ENCODE measurements at regions not wholly inside any gene's neighbourhood (a gene's known extent, or its start where the extent isn't known, plus 50 kb on each side); places are given as distances from the start of the nearest gene placed in this dataset.

GRCh38 chr6:169885131-169885530, 133.7 kb downstream of the ERMARD start:
- TF ChIP-seq, protein P1, sequence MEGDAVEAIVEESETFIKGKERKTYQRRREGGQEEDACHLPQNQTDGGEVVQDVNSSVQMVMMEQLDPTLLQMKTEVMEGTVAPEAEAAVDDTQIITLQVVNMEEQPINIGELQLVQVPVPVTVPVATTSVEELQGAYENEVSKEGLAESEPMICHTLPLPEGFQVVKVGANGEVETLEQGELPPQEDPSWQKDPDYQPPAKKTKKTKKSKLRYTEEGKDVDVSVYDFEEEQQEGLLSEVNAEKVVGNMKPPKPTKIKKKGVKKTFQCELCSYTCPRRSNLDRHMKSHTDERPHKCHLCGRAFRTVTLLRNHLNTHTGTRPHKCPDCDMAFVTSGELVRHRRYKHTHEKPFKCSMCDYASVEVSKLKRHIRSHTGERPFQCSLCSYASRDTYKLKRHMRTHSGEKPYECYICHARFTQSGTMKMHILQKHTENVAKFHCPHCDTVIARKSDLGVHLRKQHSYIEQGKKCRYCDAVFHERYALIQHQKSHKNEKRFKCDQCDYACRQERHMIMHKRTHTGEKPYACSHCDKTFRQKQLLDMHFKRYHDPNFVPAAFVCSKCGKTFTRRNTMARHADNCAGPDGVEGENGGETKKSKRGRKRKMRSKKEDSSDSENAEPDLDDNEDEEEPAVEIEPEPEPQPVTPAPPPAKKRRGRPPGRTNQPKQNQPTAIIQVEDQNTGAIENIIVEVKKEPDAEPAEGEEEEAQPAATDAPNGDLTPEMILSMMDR (conservative IDR thresholded peaks at IDR 0.05): no peak
- no peak for TF ChIP-seq ZFX (IDR thresholded peaks at IDR 0.05)

GRCh38 chr6:169884158-169884557, 132.7 kb downstream of the ERMARD start:
- no peak overlapping the region for H3K27ac ChIP-seq
- no peak for TF ChIP-seq ZFX (IDR thresholded peaks at IDR 0.05)
- TF ChIP-seq, protein P1 (conservative IDR thresholded peaks at IDR 0.05): no peak

More at GRCh38 chr6:169885131-169885530, 133.7 kb downstream of the ERMARD start:
- H3K27ac ChIP-seq: no peak overlapping the region

DNA sequence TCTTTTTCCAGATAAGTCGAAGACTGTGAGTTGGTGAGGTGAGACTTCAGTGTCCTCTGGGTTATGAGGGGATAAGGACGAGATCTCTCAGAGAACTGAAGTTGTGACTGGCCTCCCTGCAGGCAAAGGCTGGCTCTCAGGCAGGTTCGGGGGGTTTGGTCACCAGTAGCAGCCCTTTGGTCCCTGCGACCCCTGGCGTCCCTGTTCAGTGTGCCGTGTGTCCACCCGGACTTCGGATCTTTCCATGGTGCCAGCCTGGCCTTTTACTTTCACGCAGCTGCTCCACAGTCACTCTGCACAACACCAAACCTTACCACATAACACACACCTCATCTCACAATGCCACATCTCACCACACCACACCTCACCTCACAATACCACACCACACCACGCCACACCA, 131.9 kb downstream of the ERMARD start:
- TF ChIP-seq, protein P1 (conservative IDR thresholded peaks at IDR 0.05): no peak
- TF ChIP-seq ZFX (IDR thresholded peaks at IDR 0.05): no peak
- H3K27ac ChIP-seq: no peak overlapping the region

GRCh38 chr6:169881976-169882375, 130.6 kb downstream of the ERMARD start:
- no peak overlapping the region for H3K27ac ChIP-seq
- TF ChIP-seq ZFX (IDR thresholded peaks at IDR 0.05): no peak
- TF ChIP-seq, protein P1 (conservative IDR thresholded peaks at IDR 0.05): no peak

DNA sequence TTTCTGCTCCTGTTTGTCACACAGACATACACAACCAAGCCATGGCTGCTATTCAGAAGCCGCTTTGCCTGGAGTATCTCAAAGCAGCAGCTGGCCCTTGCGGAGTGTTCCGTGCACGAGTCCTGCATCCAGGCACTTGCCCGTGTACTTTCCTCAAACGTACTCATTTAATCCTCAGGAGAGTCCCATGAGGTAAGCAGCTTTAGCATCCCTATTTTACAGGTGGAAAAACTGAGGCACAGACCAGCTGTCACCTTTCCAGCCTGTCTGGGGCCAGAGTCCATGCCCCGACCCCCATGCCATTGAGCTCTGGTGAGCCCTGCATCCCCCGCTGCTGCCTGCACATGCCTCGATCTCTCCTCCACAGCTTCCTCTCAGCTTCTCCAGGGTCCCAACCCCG, 130.0 kb downstream of the ERMARD start:
- no peak for TF ChIP-seq ZFX (IDR thresholded peaks at IDR 0.05)
- TF ChIP-seq, protein P1 (conservative IDR thresholded peaks at IDR 0.05): no peak
- no peak overlapping the region for H3K27ac ChIP-seq

DNA sequence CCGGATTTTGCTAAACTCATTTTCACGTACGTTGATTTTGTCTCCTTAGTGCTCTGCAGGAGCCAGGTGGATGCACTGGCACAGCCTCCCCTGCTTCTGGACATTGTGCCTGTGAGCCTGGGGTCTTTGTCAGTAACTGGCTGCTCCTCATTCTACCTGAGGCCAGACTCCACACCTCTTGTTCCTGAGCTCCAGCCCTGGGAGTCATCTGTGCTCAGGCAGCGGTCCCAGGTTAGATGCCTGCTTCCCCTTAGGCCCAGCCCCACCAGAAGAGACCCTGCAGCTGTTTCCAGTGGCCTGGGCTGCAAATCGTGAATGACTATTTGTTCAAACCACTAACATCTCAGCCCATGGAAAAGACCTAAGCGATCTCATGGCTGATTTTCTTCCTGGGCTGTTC, 129.1 kb downstream of the ERMARD start:
- TF ChIP-seq, protein P1 (conservative IDR thresholded peaks at IDR 0.05): no peak
- no peak for TF ChIP-seq ZFX (IDR thresholded peaks at IDR 0.05)

GRCh38 chr6:169869301-169869700, 117.9 kb downstream of the ERMARD start:
- TF ChIP-seq ZFX (IDR thresholded peaks at IDR 0.05): no peak
- TF ChIP-seq, protein P1 (conservative IDR thresholded peaks at IDR 0.05): no peak
- no peak overlapping the region for H3K27ac ChIP-seq

More for the DNA sequence above, 129.1 kb downstream of the ERMARD start:
- no peak overlapping the region for H3K27ac ChIP-seq

Measured in C4-2B (cell line).